ENCODE measurements at regions not wholly inside any gene's neighbourhood (a gene's known extent, or its start where the extent isn't known, plus 50 kb on each side); places are given as distances from the start of the nearest gene placed in this dataset.

GRCh38 chr11:95469258-95469657 is 238.3 kb upstream of the SESN3 start:
- H3K9me2 ChIP-seq (ENCODE audit: insufficient read depth) = no peaks in the 10 kb centered on the region
- H3K36me3 ChIP-seq (ENCODE audit: control insufficient read depth in 1 of 2, insufficient read depth in 2 of 2, low read length in 2 of 2) = no peaks in the 10 kb centered on the region
- H4K20me1 ChIP-seq (ENCODE audit: insufficient read depth) = no peaks in the 10 kb centered on the region
- TF ChIP-seq CEBPB (IDR thresholded peaks at IDR 0.05; ENCODE audit: low read depth) = no peak
- no peak for TF ChIP-seq FOSL1 (IDR thresholded peaks at IDR 0.05; ENCODE audit: low read depth)
- intact Hi-C loops (cut with micrococcal nuclease) = loop anchor here (5.0 kb wide), 1 partner anchor 48 kb away; no protein-coding TSS in a partner anchor
- no peaks in the 10 kb centered on the region for H3K79me2 ChIP-seq (ENCODE audit: insufficient read depth, low read length)
- CTCF ChIA-PET = no interaction called here
- no peak overlapping the region for H3K4me2 ChIP-seq (ENCODE audit: low read length)
- POLR2A ChIA-PET = no interaction called here
- no peaks in the 10 kb centered on the region for H3K4me1 ChIP-seq (ENCODE audit: control insufficient read depth in 1 of 2, insufficient read depth in 2 of 2, low read length in 2 of 2)
- no peak overlapping the region for H3K27ac ChIP-seq (ENCODE audit: low read depth, low read length)
- ATAC-seq (no peak), DNase-seq (ENCODE audit: low read depth, low spot score) (no peak)
- no peaks in the 10 kb centered on the region; the same call in 1 of the 2 replicates for H3K27me3 ChIP-seq (ENCODE audit: insufficient read depth, low read length)
- no TSS peak for BruUV-seq (replicated peaks)
- no peak overlapping the region for H3K4me3 ChIP-seq (replicated peaks in 1 of 2; ENCODE audit: low read depth in 1 of 2, low read length in 2 of 2)
- no peak overlapping the region for H3K9ac ChIP-seq (ENCODE audit: low read length)
- RAD21 ChIA-PET (ENCODE audit: low non-redundant PET in 1 of 2, low total read pairs in 2 of 2, uncharacterized antibody in 2 of 2, unreplicated experiment in 2 of 2) = no interaction called here
- H2AFZ ChIP-seq (ENCODE audit: low read depth, low read length, poor library complexity, severe bottlenecking) = no peak overlapping the region
- no peaks in the 10 kb centered on the region for H3K9me3 ChIP-seq (ENCODE audit: control insufficient read depth in 1 of 2, insufficient read depth in 1 of 2, low read depth in 1 of 2, low read length in 2 of 2)

- intact Hi-C loops (cut with micrococcal nuclease) = loop anchor here (5.0 kb wide), 1 partner anchor 51 kb away; no protein-coding TSS in a partner anchor
- BruUV-seq (replicated peaks) = no TSS peak
- POLR2A ChIA-PET = no interaction called here
Observed at GRCh38 chr11:95466416-95466815, 235.4 kb upstream of the SESN3 start.

More at GRCh38 chr11:95466416-95466815, 235.4 kb upstream of the SESN3 start:
- ChIA-PET RAD21 (ENCODE audit: low non-redundant PET in 1 of 2, low total read pairs in 2 of 2, uncharacterized antibody in 2 of 2, unreplicated experiment in 2 of 2) (no interaction called here), CTCF (no interaction called here)
- Histone ChIP-seq H3K9ac (ENCODE audit: low read length) (no peak overlapping the region), H3K4me2 (ENCODE audit: low read length) (no peak overlapping the region), H3K27ac (ENCODE audit: low read depth, low read length) (no peak overlapping the region), H3K36me3 (ENCODE audit: control insufficient read depth in 1 of 2, insufficient read depth in 2 of 2, low read length in 2 of 2) (no peaks in the 10 kb centered on the region), H3K4me1 (ENCODE audit: control insufficient read depth in 1 of 2, insufficient read depth in 2 of 2, low read length in 2 of 2) (no peaks in the 10 kb centered on the region), H3K79me2 (ENCODE audit: insufficient read depth, low read length) (no peaks in the 10 kb centered on the region), H2AFZ (ENCODE audit: low read depth, low read length, poor library complexity, severe bottlenecking) (no peak overlapping the region), H3K4me3 (replicated peaks in 1 of 2; ENCODE audit: low read depth in 1 of 2, low read length in 2 of 2) (no peak overlapping the region), H3K9me2 (ENCODE audit: insufficient read depth) (no peaks in the 10 kb centered on the region), H3K27me3 (ENCODE audit: insufficient read depth, low read length) (no peaks in the 10 kb centered on the region; the same call in 1 of the 2 replicates), H4K20me1 (ENCODE audit: insufficient read depth) (no peaks in the 10 kb centered on the region), H3K9me3 (ENCODE audit: control insufficient read depth in 1 of 2, insufficient read depth in 1 of 2, low read depth in 1 of 2, low read length in 2 of 2) (no peaks in the 10 kb centered on the region)
- no peak for TF ChIP-seq POLR2A (IDR thresholded peaks at IDR 0.05; ENCODE audit: borderline replicate concordance, extremely low read depth, insufficient read depth, insufficient read length)
- TF ChIP-seq RAD21 (IDR thresholded peaks at IDR 0.05; ENCODE audit: low read depth) = no peak
- TF ChIP-seq SIN3A (IDR thresholded peaks at IDR 0.05; ENCODE audit: low read depth) = no peak
- no peak for TF ChIP-seq ZFX (IDR thresholded peaks at IDR 0.05)
- no peak for TF ChIP-seq SP1 (IDR thresholded peaks at IDR 0.05; ENCODE audit: low read depth)
- TF ChIP-seq POLR2AphosphoS5 (IDR thresholded peaks at IDR 0.05; ENCODE audit: low read depth, low read length) = no peak
- TF ChIP-seq CBX3 (IDR thresholded peaks at IDR 0.05; ENCODE audit: low read depth) = no peak
- TF ChIP-seq ATF3 (IDR thresholded peaks at IDR 0.05) = no peak
- no peak for TF ChIP-seq TCF7L2 (IDR thresholded peaks at IDR 0.05; ENCODE audit: borderline replicate concordance, extremely low read depth, insufficient read depth, insufficient read length)
- TF ChIP-seq REST (IDR thresholded peaks at IDR 0.05; ENCODE audit: low read depth) = no peak
- no peak for TF ChIP-seq EZH2 (IDR thresholded peaks at IDR 0.05)
- no peak for TF ChIP-seq ZNF274 (IDR thresholded peaks at IDR 0.05; ENCODE audit: low read depth, low read length)
- no peak for TF ChIP-seq ZBTB33 (IDR thresholded peaks at IDR 0.05; ENCODE audit: extremely low read depth, insufficient replicate concordance, low read length)
- TF ChIP-seq EGR1 (IDR thresholded peaks at IDR 0.05; ENCODE audit: low read depth) = no peak
- no peak for TF ChIP-seq CEBPB (IDR thresholded peaks at IDR 0.05; ENCODE audit: low read depth)
- ATAC-seq (no peak), DNase-seq (ENCODE audit: low read depth, low spot score) (no peak)

All from HCT116 (cell line).